ENCODE measurements at regions not wholly inside any gene's neighbourhood (a gene's known extent, or its start where the extent isn't known, plus 50 kb on each side); places are given as distances from the start of the nearest gene placed in this dataset.

GRCh38 chr6:91781946-91782345 lies 1195.1 kb upstream of the MAP3K7 start:
- DNase-seq (ENCODE audit: low spot score) (no peak), ATAC-seq (ENCODE audit: insufficient number of reproducible peaks, low FRiP score, low read depth) (no peak)
- Histone ChIP-seq H3K4me3 (no peak overlapping the region), H3K9me3 (no peaks in the 10 kb centered on the region), H3K36me3 (no peaks in the 10 kb centered on the region), H3K27me3 (replicated peaks; ENCODE audit: insufficient read depth) (no peaks in the 10 kb centered on the region), H3K27ac (no peak overlapping the region), H3K4me1 (ENCODE audit: control insufficient read depth in 1 of 2, low read depth in 2 of 2) (no peaks in the 10 kb centered on the region)
- TF ChIP-seq, protein P1, sequence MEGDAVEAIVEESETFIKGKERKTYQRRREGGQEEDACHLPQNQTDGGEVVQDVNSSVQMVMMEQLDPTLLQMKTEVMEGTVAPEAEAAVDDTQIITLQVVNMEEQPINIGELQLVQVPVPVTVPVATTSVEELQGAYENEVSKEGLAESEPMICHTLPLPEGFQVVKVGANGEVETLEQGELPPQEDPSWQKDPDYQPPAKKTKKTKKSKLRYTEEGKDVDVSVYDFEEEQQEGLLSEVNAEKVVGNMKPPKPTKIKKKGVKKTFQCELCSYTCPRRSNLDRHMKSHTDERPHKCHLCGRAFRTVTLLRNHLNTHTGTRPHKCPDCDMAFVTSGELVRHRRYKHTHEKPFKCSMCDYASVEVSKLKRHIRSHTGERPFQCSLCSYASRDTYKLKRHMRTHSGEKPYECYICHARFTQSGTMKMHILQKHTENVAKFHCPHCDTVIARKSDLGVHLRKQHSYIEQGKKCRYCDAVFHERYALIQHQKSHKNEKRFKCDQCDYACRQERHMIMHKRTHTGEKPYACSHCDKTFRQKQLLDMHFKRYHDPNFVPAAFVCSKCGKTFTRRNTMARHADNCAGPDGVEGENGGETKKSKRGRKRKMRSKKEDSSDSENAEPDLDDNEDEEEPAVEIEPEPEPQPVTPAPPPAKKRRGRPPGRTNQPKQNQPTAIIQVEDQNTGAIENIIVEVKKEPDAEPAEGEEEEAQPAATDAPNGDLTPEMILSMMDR (IDR thresholded peaks at IDR 0.05), result no peak

GRCh38 chr6:91780270-91780669 lies 1193.4 kb upstream of the MAP3K7 start:
- no peak overlapping the region for H3K27ac ChIP-seq
- no peak overlapping the region for H3K4me3 ChIP-seq
- ATAC-seq (ENCODE audit: insufficient number of reproducible peaks, low FRiP score, low read depth), result no peak
- no peaks in the 10 kb centered on the region for H3K9me3 ChIP-seq
- no peaks in the 10 kb centered on the region for H3K4me1 ChIP-seq (ENCODE audit: control insufficient read depth in 1 of 2, low read depth in 2 of 2)
- no peaks in the 10 kb centered on the region for H3K36me3 ChIP-seq
- TF ChIP-seq, protein P1 (IDR thresholded peaks at IDR 0.05), result no peak
- no peaks in the 10 kb centered on the region for H3K27me3 ChIP-seq (replicated peaks; ENCODE audit: insufficient read depth)
- DNase-seq (ENCODE audit: low spot score), result no peak

GRCh38 chr6:91761621-91762020 lies 1174.7 kb upstream of the MAP3K7 start:
- DNase-seq (ENCODE audit: low spot score) (no peak), ATAC-seq (ENCODE audit: insufficient number of reproducible peaks, low FRiP score, low read depth) (no peak)
- no peak overlapping the region for H3K4me3 ChIP-seq
- H3K27ac ChIP-seq, result no peak overlapping the region
- no peaks in the 10 kb centered on the region for H3K4me1 ChIP-seq (ENCODE audit: control insufficient read depth in 1 of 2, low read depth in 2 of 2)
- H3K36me3 ChIP-seq, result no peaks in the 10 kb centered on the region
- no peaks in the 10 kb centered on the region for H3K9me3 ChIP-seq
- no peaks in the 10 kb centered on the region for H3K27me3 ChIP-seq (replicated peaks; ENCODE audit: insufficient read depth)
- TF ChIP-seq, protein P1 (IDR thresholded peaks at IDR 0.05), result no peak

DNA sequence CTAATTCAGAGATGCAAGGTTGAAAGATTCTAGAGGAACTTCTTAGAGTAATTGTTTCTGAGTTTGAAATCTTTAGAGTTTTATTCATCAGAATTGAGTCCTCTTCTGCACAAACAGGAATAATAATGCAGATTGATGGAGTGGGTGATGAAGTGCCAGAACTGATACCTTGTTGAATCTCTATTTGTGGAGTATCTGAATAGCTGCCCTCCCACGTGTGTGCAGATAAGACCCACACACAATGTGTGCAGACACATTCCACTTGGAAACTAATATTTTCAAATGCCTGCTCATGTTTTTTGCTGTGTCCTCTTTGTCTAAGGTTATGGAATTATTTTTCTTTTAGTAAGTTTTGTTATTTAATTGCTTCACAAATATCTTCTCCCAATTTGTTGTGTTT lies 1167.8 kb upstream of the MAP3K7 start:
- H3K27me3 ChIP-seq (replicated peaks; ENCODE audit: insufficient read depth), result no peaks in the 10 kb centered on the region
- TF ChIP-seq, protein P1 (IDR thresholded peaks at IDR 0.05), result no peak
- H3K4me1 ChIP-seq (ENCODE audit: control insufficient read depth in 1 of 2, low read depth in 2 of 2), result no peaks in the 10 kb centered on the region

GRCh38 chr6:91751526-91751925 lies 1164.7 kb upstream of the MAP3K7 start:
- DNase-seq (ENCODE audit: low spot score) (no peak), ATAC-seq (ENCODE audit: insufficient number of reproducible peaks, low FRiP score, low read depth) (no peak)
- H3K36me3 ChIP-seq, result no peaks in the 10 kb centered on the region
- H3K9me3 ChIP-seq, result no peaks in the 10 kb centered on the region
- H3K27me3 ChIP-seq (replicated peaks; ENCODE audit: insufficient read depth), result no peaks in the 10 kb centered on the region
- H3K4me1 ChIP-seq (ENCODE audit: control insufficient read depth in 1 of 2, low read depth in 2 of 2), result no peaks in the 10 kb centered on the region
- TF ChIP-seq, protein P1 (IDR thresholded peaks at IDR 0.05), result no peak
- no peak overlapping the region for H3K27ac ChIP-seq
- H3K4me3 ChIP-seq, result no peak overlapping the region

More for the DNA sequence above, 1167.8 kb upstream of the MAP3K7 start:
- Histone ChIP-seq H3K4me3 (no peak overlapping the region), H3K9me3 (no peaks in the 10 kb centered on the region), H3K36me3 (no peaks in the 10 kb centered on the region), H3K27ac (no peak overlapping the region)
- DNase-seq (ENCODE audit: low spot score), result no peak
- ATAC-seq (ENCODE audit: insufficient number of reproducible peaks, low FRiP score, low read depth), result no peak

Measured in thoracic aorta (tissue), 2 donors.